ENCODE measurements at regions not wholly inside any gene's neighbourhood (a gene's known extent, or its start where the extent isn't known, plus 50 kb on each side); places are given as distances from the start of the nearest gene placed in this dataset.

DNA sequence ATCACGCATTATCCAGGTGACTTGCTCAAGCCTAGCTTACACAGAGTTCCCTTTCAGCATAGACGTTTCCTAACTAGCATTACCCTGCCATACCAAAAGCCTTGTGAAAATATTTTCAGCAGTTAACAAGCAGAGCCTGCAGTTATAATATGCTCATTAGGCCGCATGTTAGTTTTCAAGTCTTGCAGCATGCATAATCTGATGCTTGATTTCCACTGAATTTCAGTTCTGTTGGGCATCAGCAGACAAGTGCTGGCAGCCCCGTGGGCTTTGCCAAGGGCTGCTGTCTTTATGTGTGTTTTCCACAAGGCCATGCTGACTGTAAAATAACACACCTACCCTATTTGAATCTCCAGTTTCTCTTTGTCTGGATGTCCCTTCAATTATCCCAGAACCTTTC, 491.0 kb upstream of the WWC1 start:
- TF ChIP-seq, protein P1, sequence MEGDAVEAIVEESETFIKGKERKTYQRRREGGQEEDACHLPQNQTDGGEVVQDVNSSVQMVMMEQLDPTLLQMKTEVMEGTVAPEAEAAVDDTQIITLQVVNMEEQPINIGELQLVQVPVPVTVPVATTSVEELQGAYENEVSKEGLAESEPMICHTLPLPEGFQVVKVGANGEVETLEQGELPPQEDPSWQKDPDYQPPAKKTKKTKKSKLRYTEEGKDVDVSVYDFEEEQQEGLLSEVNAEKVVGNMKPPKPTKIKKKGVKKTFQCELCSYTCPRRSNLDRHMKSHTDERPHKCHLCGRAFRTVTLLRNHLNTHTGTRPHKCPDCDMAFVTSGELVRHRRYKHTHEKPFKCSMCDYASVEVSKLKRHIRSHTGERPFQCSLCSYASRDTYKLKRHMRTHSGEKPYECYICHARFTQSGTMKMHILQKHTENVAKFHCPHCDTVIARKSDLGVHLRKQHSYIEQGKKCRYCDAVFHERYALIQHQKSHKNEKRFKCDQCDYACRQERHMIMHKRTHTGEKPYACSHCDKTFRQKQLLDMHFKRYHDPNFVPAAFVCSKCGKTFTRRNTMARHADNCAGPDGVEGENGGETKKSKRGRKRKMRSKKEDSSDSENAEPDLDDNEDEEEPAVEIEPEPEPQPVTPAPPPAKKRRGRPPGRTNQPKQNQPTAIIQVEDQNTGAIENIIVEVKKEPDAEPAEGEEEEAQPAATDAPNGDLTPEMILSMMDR (IDR thresholded peaks at IDR 0.05), result no peak
- TF ChIP-seq EZH2 (IDR thresholded peaks at IDR 0.05; ENCODE audit: borderline replicate concordance, insufficient read depth, low read depth, low read length, poor library complexity, severe bottlenecking), result no peak
